Spleen (tissue), 11 donors: ENCODE measurements at regions not wholly inside any gene's neighbourhood (a gene's known extent, or its start where the extent isn't known, plus 50 kb on each side); places are given as distances from the start of the nearest gene placed in this dataset.

ENCODE experiments used
- DNase-seq: peaks from one replicate; pipeline ENCODE4 v3.0.0-alpha.2; 2020
- H3K27ac ChIP-seq, 8 donors: fragments of 200-600 bp; sonication (generic) in 7 of 8; 1 replicate in 4 of 8; 2 replicates in 4 of 8; pipeline versions ENCODE4 v1.5.0 to v1.8.0; 2016 to 2021; ENCODE audit warnings: inconsistent platforms in 4 of 8, mild to moderate bottlenecking in 4 of 8, moderate library complexity in 1 of 8
- H3K27me3 ChIP-seq, 7 donors: fragments of 200-600 bp; sonication (generic) in 6 of 7; replicated peaks in 1 of 7; 1 replicate in 4 of 7; 2 replicates in 3 of 7; pipeline versions ENCODE4 v1.5.0 to v1.8.0; 2016 to 2021; ENCODE audit warnings: inconsistent platforms in 3 of 7, mild to moderate bottlenecking in 1 of 7
- H3K36me3 ChIP-seq, 6 donors: fragments of 200-600 bp; sonication (generic) in 5 of 6; 1 replicate in 4 of 6; 2 replicates in 2 of 6; pipeline versions ENCODE4 v1.5.0 to v1.8.0; 2016 to 2021; ENCODE audit warnings: inconsistent platforms in 2 of 6
- H3K4me1 ChIP-seq, 6 donors: fragments of 200-600 bp; sonication (generic) in 5 of 6; 1 replicate in 3 of 6; 2 replicates in 3 of 6; pipeline versions ENCODE4 v1.5.0 to v1.8.0; 2016 to 2021; ENCODE audit warnings: inconsistent platforms in 3 of 6
- H3K4me3 ChIP-seq, 8 donors: fragments of 200-600 bp; sonication (generic) in 7 of 8; 1 replicate in 4 of 8; 2 replicates in 4 of 8; pipeline versions ENCODE4 v1.5.0 to v1.8.0; 2016 to 2021; ENCODE audit warnings: inconsistent platforms in 4 of 8, mild to moderate bottlenecking in 4 of 8, moderate library complexity in 2 of 8
- H3K9me3 ChIP-seq, 8 donors: fragments of 200-600 bp; sonication (generic) in 7 of 8; 1 replicate in 4 of 8; 2 replicates in 4 of 8; pipeline versions ENCODE4 v1.5.0 to v1.8.0; 2016 to 2021; ENCODE audit warnings: inconsistent platforms in 4 of 8
- CTCF ChIP-seq, 11 experiments: fragments of 200-600 bp in 7 of 11; fragments of 450-650 bp in 4 of 11; sonication (generic) in 4 of 11; IDR thresholded peaks in 8 of 11; conservative IDR thresholded peaks in 3 of 11; 1 replicate in 7 of 11; 2 replicates in 4 of 11; pipeline versions ENCODE4 v1.4.0 to v1.8.0; 2016 to 2021; ENCODE audit warnings: antibody characterized with exemption in 11 of 11, inconsistent platforms in 4 of 11, mild to moderate bottlenecking in 1 of 11
- POLR2A ChIP-seq, 3 donors: fragments of 450-650 bp; IDR thresholded peaks; one replicate each; pipeline ENCODE4 v1.5.1; 2017; ENCODE audit warnings: antibody characterized with exemption in 3 of 3, mild to moderate bottlenecking in 1 of 3
- POLR2AphosphoS5 ChIP-seq, 3 donors: sonication (generic); formaldehyde crosslinking; IDR thresholded peaks; one replicate each; pipeline ENCODE4 v1.5.1; 2017; ENCODE audit warnings: antibody characterized with exemption in 3 of 3
- WGBS, 5 donors: extraction: QIAGEN DNeasy Blood & Tissue Kit in 3 of 5; methylation state at CpG; one replicate each; pipeline versions ENCODE4 v1.1.5 to v1.1.7; 2013 to 2018; 5-methylcytosine and 5-hydroxymethylcytosine counted together
- intact Hi-C: fragments of 100-400 bp; cut with DNase I; formaldehyde crosslinking; loops from one replicate; pipeline ENCODE4 v1.15.0; 2023; ENCODE audit warnings: low total_unique reads
- donor health status: healthy with polysubstance abuse.
- donor health status: DM: no; HTN: no; CAD: no; lungs with moderate emphysema.
- donor health status: DM: no; HTN: no; CAD: no.
- donor health status: Bipolar disorder and iron deficiency.
- donor health status: healthy.
- donor health status: DM: no; HTN: no; CAD: no.
- donor health status: DM: yes; HTN: yes; CAD: no.

- H3K9me3 ChIP-seq, result no peaks in the 10 kb centered on the region
- peaks cover 0 to 3% (median 0%) of the 10 kb centered on the region in 6 donors for H3K4me1 ChIP-seq
- WGBS, 5 donors, result 73 to 86% (median 79%) methylated on average over 5 of the region's 5 CpGs
- DNase-seq, result no peak
- intact Hi-C loops, result no loop called here
- no peak for TF ChIP-seq CTCF (IDR thresholded peaks at IDR 0.05 in 8 of 11, conservative IDR thresholded peaks at IDR 0.05 in 3 of 11)
- H3K4me3 ChIP-seq, result no peak overlapping the region
- no peaks in the 10 kb centered on the region for H3K27me3 ChIP-seq
- no peaks in the 10 kb centered on the region for H3K36me3 ChIP-seq
- no peak overlapping the region for H3K27ac ChIP-seq
Observed at GRCh38 chr2:189302274-189302948, 122.8 kb upstream of the COL5A2 start.

- Histone ChIP-seq H3K9me3 (no peaks in the 10 kb centered on the region), H3K36me3 (no peaks in the 10 kb centered on the region), H3K27ac (peak overlapping the region in 1 of 8 donors; percentile 6), H3K27me3 (no peaks in the 10 kb centered on the region), H3K4me1 (peaks cover 0 to 3% (median 0%) of the 10 kb centered on the region in 6 donors), H3K4me3 (no peak overlapping the region)
- no peak for DNase-seq
- WGBS, 5 donors, result 45 to 58% (median 53%) methylated on average over 2 of the region's 2 CpGs
- intact Hi-C loops, result no loop called here
- TF ChIP-seq CTCF (IDR thresholded peaks at IDR 0.05 in 8 of 11, conservative IDR thresholded peaks at IDR 0.05 in 3 of 11), result no peak
- no peak for TF ChIP-seq POLR2AphosphoS5 (IDR thresholded peaks at IDR 0.05)
- no peak for TF ChIP-seq POLR2A (IDR thresholded peaks at IDR 0.05)
Observed at GRCh38 chr2:189304360-189304759, 124.8 kb upstream of the COL5A2 start.

- H3K4me1 ChIP-seq, result peaks cover 0 to 3% (median 0%) of the 10 kb centered on the region in 6 donors
- H3K27ac ChIP-seq, result no peak overlapping the region
- WGBS, 5 donors, result 90 to 98% (median 92%) methylated on average over 3 of the region's 3 CpGs
- no peaks in the 10 kb centered on the region for H3K9me3 ChIP-seq
- no peaks in the 10 kb centered on the region for H3K27me3 ChIP-seq
- intact Hi-C loops, result no loop called here
- DNase-seq, result no peak
- no peak overlapping the region for H3K4me3 ChIP-seq
- no peaks in the 10 kb centered on the region for H3K36me3 ChIP-seq
- TF ChIP-seq POLR2A (IDR thresholded peaks at IDR 0.05) (no peak), POLR2AphosphoS5 (IDR thresholded peaks at IDR 0.05) (no peak), CTCF (IDR thresholded peaks at IDR 0.05 in 8 of 11, conservative IDR thresholded peaks at IDR 0.05 in 3 of 11) (no peak)
Observed at GRCh38 chr2:189305291-189305943, 125.9 kb upstream of the COL5A2 start.

GRCh38 chr2:189306525-189306924 is 127.0 kb upstream of the COL5A2 start:
- intact Hi-C loops, result no loop called here
- DNase-seq, result no peak
- H3K27me3 ChIP-seq, result no peaks in the 10 kb centered on the region
- H3K36me3 ChIP-seq, result no peaks in the 10 kb centered on the region
- no peaks in the 10 kb centered on the region for H3K9me3 ChIP-seq
- no peak overlapping the region for H3K4me3 ChIP-seq
- WGBS, 5 donors, result 96 to 100% (median 97%) methylated on average over 2 of the region's 2 CpGs
- peaks cover 0 to 3% (median 0%) of the 10 kb centered on the region in 6 donors for H3K4me1 ChIP-seq
- TF ChIP-seq CTCF (IDR thresholded peaks at IDR 0.05 in 8 of 11, conservative IDR thresholded peaks at IDR 0.05 in 3 of 11) (no peak), POLR2A (IDR thresholded peaks at IDR 0.05) (no peak)
- no peak overlapping the region for H3K27ac ChIP-seq
